ENCODE measurements at regions not wholly inside any gene's neighbourhood (a gene's known extent, or its start where the extent isn't known, plus 50 kb on each side); places are given as distances from the start of the nearest gene placed in this dataset.

GRCh38 chr18:46366201-46366600 is 262.0 kb downstream of the HAUS1 start:
- no peak for TF ChIP-seq CTCF (IDR thresholded peaks at IDR 0.05; ENCODE audit: low read depth, low read length, missing control alignments)
- no peak for DNase-seq (ENCODE audit: extremely low read depth, low read depth)
- H3K4me3 ChIP-seq (replicated peaks; ENCODE audit: low read depth, low read length), result no peak overlapping the region

- H3K4me3 ChIP-seq (replicated peaks; ENCODE audit: low read depth, low read length), result no peak overlapping the region
- DNase-seq (ENCODE audit: extremely low read depth, low read depth), result no peak
- no peak for TF ChIP-seq CTCF (IDR thresholded peaks at IDR 0.05; ENCODE audit: low read depth, low read length, missing control alignments)
Measured at GRCh38 chr18:46366751-46367376, 262.7 kb downstream of the HAUS1 start.

GRCh38 chr18:46369323-46369722 is 265.1 kb downstream of the HAUS1 start:
- H3K4me3 ChIP-seq (replicated peaks; ENCODE audit: low read depth, low read length), result no peak overlapping the region
- TF ChIP-seq CTCF (IDR thresholded peaks at IDR 0.05; ENCODE audit: low read depth, low read length, missing control alignments), result no peak
- no peak for DNase-seq (ENCODE audit: extremely low read depth, low read depth)

- no peak for DNase-seq (ENCODE audit: extremely low read depth, low read depth)
- H3K4me3 ChIP-seq (replicated peaks; ENCODE audit: low read depth, low read length), result no peak overlapping the region
- no peak for TF ChIP-seq CTCF (IDR thresholded peaks at IDR 0.05; ENCODE audit: low read depth, low read length, missing control alignments)
Measured at GRCh38 chr18:46370898-46371297, 266.7 kb downstream of the HAUS1 start.

GRCh38 chr18:46372670-46373069 is 268.5 kb downstream of the HAUS1 start:
- no peak for DNase-seq (ENCODE audit: extremely low read depth, low read depth)
- no peak for TF ChIP-seq CTCF (IDR thresholded peaks at IDR 0.05; ENCODE audit: low read depth, low read length, missing control alignments)
- no peak overlapping the region for H3K4me3 ChIP-seq (replicated peaks; ENCODE audit: low read depth, low read length)

- no peak for DNase-seq (ENCODE audit: extremely low read depth, low read depth)
- no peak overlapping the region for H3K4me3 ChIP-seq (replicated peaks; ENCODE audit: low read depth, low read length)
- TF ChIP-seq CTCF (IDR thresholded peaks at IDR 0.05; ENCODE audit: low read depth, low read length, missing control alignments), result no peak
Measured at GRCh38 chr18:46373131-46373530, 268.9 kb downstream of the HAUS1 start.

GRCh38 chr18:46373791-46374190 is 269.6 kb downstream of the HAUS1 start:
- no peak overlapping the region for H3K4me3 ChIP-seq (replicated peaks; ENCODE audit: low read depth, low read length)
- TF ChIP-seq CTCF (IDR thresholded peaks at IDR 0.05; ENCODE audit: low read depth, low read length, missing control alignments), result no peak
- DNase-seq (ENCODE audit: extremely low read depth, low read depth), result no peak
